Glutamatergic neuron (in vitro differentiated cells): ENCODE measurements at regions not wholly inside any gene's neighbourhood (a gene's known extent, or its start where the extent isn't known, plus 50 kb on each side); places are given as distances from the start of the nearest gene placed in this dataset.

Experiments used
- DNase-seq: peaks from one replicate; pipeline ENCODE4 v3.0.0; 2022
- H3K27ac Mint-ChIP-seq: one replicate; pipeline ENCODE4 v1.8.0; 2020; ENCODE audit warnings: mild to moderate bottlenecking, mixed read lengths, inconsistent platforms; ENCODE audit not compliant: unreplicated experiment
- H3K27me3 Mint-ChIP-seq: one replicate; pipeline ENCODE4 v1.8.0; 2020; ENCODE audit warnings: mild to moderate bottlenecking, moderate library complexity, mixed read lengths, inconsistent platforms; ENCODE audit not compliant: unreplicated experiment
- H3K36me3 Mint-ChIP-seq: one replicate; pipeline ENCODE4 v1.8.0; 2020; ENCODE audit warnings: mild to moderate bottlenecking, mixed read lengths, inconsistent platforms; ENCODE audit not compliant: unreplicated experiment
- H3K4me1 Mint-ChIP-seq: one replicate; pipeline ENCODE4 v1.8.0; 2020; ENCODE audit warnings: mild to moderate bottlenecking, low read depth, mixed read lengths, inconsistent platforms; ENCODE audit not compliant: unreplicated experiment
- H3K4me3 Mint-ChIP-seq: one replicate; pipeline ENCODE4 v1.8.0; 2020; ENCODE audit warnings: mild to moderate bottlenecking, mixed read lengths, inconsistent platforms; ENCODE audit not compliant: unreplicated experiment
- H3K9me3 Mint-ChIP-seq: one replicate; pipeline ENCODE4 v1.8.0; 2020; ENCODE audit warnings: mild to moderate bottlenecking, moderate library complexity, mixed read lengths, inconsistent platforms; ENCODE audit not compliant: unreplicated experiment
- TF ChIP-seq, protein P1 (sequence below): fragments of 200-600 bp; sonication (generic); IDR thresholded peaks from one replicate; pipeline ENCODE4 v1.5.0; 2021; ENCODE audit not compliant: partially characterized antibody, unreplicated experiment

DNA sequence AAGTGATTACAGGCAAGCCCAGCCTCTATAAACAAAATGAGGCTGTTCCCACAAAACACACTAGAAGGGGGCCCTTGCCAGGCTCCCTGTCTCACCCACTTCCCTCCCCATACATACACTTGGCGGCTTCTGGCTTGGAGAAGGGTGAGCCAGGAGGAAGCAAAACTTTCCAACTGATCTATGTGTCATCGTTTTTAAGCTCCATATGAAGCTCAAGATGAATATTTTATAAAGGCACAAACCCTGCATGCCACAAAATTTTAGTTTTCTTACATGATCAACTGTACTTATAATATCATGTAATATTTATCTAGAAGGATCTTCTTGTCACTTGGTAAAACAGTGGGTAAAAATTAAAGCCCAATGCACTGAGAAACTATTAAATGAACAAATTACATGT lies 80.8 kb upstream of the TJP1 start:
- Mint-ChIP-seq H3K4me3 (no peak overlapping the region), H3K27me3 (no peaks in the 10 kb centered on the region), H3K36me3 (peaks cover 17% of the 10 kb centered on the region), H3K4me1 (peaks cover 6% of the 10 kb centered on the region), H3K9me3 (peaks cover 8% of the 10 kb centered on the region), H3K27ac (no peak overlapping the region)
- DNase-seq: no peak
- TF ChIP-seq, protein P1, sequence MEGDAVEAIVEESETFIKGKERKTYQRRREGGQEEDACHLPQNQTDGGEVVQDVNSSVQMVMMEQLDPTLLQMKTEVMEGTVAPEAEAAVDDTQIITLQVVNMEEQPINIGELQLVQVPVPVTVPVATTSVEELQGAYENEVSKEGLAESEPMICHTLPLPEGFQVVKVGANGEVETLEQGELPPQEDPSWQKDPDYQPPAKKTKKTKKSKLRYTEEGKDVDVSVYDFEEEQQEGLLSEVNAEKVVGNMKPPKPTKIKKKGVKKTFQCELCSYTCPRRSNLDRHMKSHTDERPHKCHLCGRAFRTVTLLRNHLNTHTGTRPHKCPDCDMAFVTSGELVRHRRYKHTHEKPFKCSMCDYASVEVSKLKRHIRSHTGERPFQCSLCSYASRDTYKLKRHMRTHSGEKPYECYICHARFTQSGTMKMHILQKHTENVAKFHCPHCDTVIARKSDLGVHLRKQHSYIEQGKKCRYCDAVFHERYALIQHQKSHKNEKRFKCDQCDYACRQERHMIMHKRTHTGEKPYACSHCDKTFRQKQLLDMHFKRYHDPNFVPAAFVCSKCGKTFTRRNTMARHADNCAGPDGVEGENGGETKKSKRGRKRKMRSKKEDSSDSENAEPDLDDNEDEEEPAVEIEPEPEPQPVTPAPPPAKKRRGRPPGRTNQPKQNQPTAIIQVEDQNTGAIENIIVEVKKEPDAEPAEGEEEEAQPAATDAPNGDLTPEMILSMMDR: no peak

DNA sequence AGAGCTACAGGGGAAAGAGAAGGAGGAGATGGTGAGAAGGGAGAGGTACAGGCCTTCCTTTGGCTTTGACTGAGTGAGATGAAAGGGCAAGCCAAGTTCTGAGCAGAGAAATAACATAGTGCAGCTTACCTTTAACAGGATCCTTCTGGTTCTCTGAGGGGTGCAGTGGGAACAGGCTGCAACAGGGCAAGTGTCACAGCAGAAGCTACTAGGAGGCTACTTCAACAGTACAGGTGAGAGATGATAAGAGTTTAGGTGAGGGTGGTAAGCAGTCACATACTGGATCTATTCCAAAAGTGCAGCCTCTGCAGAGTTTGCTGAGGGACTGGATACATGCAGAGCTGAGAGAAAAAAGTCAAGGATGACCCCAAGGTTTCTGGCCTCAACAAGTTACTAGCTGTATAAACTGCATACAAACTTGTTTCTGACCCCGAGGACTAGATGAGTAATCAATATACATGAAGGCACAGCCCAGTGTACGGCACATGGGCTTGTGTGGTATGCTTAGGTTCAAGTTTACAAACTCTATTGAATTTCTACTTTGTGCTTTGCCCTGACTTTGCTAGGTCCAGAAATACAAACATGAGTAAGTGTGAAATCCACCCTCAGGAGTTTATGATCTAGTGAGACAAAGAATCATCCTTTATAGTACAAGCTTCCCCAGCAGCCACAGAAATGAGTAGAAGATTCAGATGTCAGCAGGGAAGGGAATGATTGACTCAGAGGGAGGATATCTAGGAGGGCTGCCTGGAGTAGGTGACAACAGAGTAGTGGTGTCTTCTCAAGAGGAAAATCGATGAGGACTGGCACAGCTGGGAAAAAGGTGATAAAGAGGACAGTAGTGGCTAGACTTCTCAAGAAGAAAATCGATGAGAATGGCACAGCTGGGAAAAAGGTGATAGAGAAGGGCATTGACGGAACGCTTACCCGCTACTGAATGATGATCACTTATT lies 78.2 kb upstream of the TJP1 start:
- no peak overlapping the region for H3K27ac Mint-ChIP-seq

DNA sequence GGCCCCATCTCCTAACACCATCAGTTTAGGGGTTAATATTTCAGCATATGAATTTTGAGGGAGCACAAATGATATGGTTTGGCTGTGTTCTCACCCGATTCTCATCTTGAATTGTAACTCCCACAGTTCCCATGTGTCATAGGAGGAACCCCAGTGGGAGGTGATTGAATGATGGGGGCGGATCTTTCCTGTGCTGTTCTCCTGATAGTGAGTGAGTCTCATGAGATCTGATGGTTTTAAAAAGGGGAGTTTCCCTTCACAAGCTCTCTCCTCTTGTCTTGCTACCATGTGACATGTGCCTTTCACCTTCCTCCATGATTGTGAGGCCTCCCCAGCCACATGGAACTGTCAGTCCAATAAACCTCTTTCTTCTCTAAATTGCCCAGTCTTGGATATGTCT lies 73.8 kb upstream of the TJP1 start:
- Mint-ChIP-seq H3K36me3 (peaks cover 37% of the 10 kb centered on the region), H3K9me3 (peaks cover 4% of the 10 kb centered on the region), H3K27me3 (peaks cover 2% of the 10 kb centered on the region), H3K27ac (no peak overlapping the region), H3K4me3 (no peak overlapping the region), H3K4me1 (no peaks in the 10 kb centered on the region)
- DNase-seq: no peak
- TF ChIP-seq, protein P1: no peak

More for the DNA sequence above, 78.2 kb upstream of the TJP1 start:
- DNase-seq: no peak
- H3K4me3 Mint-ChIP-seq: no peak overlapping the region
- H3K36me3 Mint-ChIP-seq: peaks cover 30% of the 10 kb centered on the region
- TF ChIP-seq, protein P1: no peak
- peaks cover 2% of the 10 kb centered on the region for H3K9me3 Mint-ChIP-seq
- H3K4me1 Mint-ChIP-seq: peaks cover 4% of the 10 kb centered on the region
- H3K27me3 Mint-ChIP-seq: peaks cover 2% of the 10 kb centered on the region

DNA sequence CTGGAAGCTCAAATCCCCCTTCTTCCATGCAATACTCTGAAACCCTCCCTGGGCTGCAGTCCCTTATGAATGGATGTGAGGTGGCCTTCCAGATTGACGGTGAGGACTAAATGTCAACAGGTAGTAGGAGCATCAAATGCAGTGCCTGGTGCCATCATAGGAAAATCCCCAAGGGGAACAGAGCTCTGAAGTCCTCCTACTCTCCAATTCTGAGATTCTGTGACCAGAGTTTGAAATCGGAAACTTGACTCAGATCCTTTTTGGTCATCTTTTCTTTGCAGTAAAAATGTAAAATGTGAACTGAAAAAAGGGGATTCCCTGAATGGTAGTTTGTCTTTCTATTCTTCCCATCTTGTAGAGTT lies 68.8 kb upstream of the TJP1 start:
- no peak for DNase-seq
- Mint-ChIP-seq H3K9me3 (peaks cover 3% of the 10 kb centered on the region), H3K4me1 (peaks cover 18% of the 10 kb centered on the region), H3K27me3 (peaks cover 1% of the 10 kb centered on the region), H3K36me3 (peaks cover 11% of the 10 kb centered on the region), H3K4me3 (no peak overlapping the region), H3K27ac (no peak overlapping the region)
- TF ChIP-seq, protein P1: no peak
